Stimulated activated CD4-positive, alpha-beta T cell treated with anti-CD3 and anti-CD28 coated beads, Interleukin-12 subunit alpha, Interleukin-12 subunit beta, amount 100 ng/mL, for 48 hours (primary cell): ENCODE measurements at regions not wholly inside any gene's neighbourhood (a gene's known extent, or its start where the extent isn't known, plus 50 kb on each side); places are given as distances from the start of the nearest gene placed in this dataset.

Experiments
- DNase-seq, 3 donors: peaks; one replicate each; pipeline ENCODE4 v3.0.0-alpha.2; 2020; ENCODE audit warnings: low read depth in 2 of 3, low spot score in 1 of 3

- DNase-seq: no peak
Observed at GRCh38 chr2:226680719-226681118, 118.9 kb downstream of the IRS1 start.

DNA sequence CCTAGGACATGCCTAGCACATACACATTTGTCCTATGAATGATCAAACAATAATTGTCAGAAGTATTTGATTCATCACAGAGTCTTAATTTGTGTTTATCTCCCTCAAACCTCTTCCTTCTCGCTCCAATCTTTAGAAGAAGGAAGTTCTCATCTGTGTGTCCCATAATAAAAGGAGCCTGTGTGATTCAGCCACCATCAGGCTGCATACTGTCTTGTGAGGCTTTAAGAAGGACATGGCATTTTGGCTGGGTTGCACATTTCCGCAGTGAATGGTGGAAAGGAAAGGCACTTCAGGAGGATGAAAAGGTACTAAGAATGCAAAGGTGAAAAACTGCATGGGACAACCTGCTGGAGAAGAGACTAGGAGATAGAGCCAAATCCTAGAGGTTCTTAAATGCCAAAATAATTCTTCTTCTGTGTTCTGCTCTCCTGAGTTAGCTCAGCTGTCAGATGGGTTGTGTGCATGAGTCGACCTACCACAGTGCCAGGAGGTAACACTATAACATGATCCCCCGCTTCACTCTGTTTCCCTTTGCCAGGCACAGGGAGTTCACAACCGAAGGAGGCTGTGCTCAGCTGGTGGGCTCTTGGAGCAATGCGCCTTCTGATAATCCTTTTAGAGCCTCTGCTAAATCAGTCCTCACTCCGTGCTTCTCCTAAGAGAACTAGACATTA is 120.1 kb downstream of the IRS1 start:
- no peak for DNase-seq

DNA sequence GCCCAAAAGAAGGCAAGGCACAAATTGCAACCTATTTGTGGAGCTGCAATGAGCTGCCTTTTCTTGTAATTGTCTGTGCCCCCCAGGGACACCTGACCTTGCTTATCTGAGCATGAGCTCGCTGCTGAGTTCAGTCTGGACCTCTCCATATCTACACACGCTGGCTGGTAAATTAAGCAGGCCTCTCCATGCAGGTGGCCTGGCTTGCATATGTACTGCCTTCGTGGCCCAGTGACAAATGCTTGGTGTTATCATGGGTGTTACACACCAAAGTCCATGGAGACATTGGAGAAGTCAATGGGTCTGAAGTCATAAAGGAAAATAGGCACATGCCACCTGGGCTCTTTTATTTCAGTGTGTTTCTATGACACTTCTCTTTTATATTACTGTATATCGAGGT is 121.2 kb downstream of the IRS1 start:
- DNase-seq: no peak

GRCh38 chr2:226677080-226677479 is 122.5 kb downstream of the IRS1 start:
- no peak for DNase-seq

DNA sequence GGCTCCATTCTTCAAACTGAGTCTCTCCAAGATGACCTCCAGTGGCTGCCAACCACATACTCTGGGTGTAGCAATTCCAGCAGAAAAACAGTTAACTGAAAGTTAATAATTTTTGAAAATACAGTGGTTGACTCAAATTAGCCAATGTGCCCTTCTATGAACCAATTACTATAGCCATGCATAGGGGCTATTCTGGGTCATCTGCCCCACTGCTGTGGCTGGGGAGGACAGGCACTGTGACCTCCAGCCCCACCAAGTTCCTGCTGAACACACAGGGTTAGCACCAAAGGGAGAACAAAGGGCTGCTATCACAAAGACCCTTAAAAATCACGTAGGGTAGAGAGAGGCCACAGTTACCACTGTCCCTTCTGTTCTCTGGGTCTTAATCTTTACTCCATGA is 123.0 kb downstream of the IRS1 start:
- DNase-seq: no peak

DNA sequence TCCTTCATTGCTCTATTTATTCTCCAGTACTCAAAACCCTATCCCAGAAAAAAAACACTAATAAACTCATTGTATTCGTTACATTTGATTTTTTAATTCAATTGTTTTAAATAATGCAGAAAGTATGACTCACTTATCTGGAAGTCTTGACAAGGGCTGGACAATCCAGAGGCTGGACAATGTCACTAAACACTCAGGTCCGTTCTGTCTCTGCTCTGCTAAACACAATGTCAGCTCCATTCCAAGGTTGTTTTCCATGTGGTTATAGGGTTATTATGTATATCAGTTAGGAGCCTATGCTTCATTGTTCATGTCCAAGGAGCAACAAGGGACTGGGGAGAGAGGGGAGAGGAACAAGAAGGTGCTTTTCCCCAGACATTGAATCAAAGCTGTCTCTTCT is 125.5 kb downstream of the IRS1 start:
- no peak for DNase-seq

DNA sequence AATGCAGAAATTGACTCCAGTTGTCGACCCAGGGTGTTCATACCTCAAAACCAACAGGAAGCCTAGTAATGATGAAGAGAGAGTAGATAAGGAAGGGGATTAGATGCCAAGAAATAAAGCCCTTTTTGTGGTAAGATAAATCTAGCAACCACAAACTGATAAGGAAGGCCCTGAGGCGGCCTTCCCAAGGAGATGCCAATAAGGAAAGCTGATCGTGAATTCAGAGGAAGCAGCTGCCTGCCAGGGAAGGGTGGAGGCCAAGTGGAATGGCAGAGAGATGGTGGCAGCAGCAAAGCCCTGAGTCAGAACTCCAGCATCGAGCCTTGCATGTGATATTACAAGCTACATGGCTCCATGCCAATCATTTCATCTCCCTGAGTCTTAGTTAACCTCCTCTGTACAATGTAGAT is 126.3 kb downstream of the IRS1 start:
- no peak for DNase-seq

- DNase-seq: no peak
Observed at GRCh38 chr2:226671141-226671676, 128.4 kb downstream of the IRS1 start.

- DNase-seq: no peak
Observed at GRCh38 chr2:226669905-226670304, 129.7 kb downstream of the IRS1 start.

GRCh38 chr2:226669249-226669648 is 130.4 kb downstream of the IRS1 start:
- no peak for DNase-seq

GRCh38 chr2:226667736-226668135 is 131.9 kb downstream of the IRS1 start:
- DNase-seq: no peak

GRCh38 chr2:226665306-226665831 is 134.3 kb downstream of the IRS1 start:
- no peak for DNase-seq

DNA sequence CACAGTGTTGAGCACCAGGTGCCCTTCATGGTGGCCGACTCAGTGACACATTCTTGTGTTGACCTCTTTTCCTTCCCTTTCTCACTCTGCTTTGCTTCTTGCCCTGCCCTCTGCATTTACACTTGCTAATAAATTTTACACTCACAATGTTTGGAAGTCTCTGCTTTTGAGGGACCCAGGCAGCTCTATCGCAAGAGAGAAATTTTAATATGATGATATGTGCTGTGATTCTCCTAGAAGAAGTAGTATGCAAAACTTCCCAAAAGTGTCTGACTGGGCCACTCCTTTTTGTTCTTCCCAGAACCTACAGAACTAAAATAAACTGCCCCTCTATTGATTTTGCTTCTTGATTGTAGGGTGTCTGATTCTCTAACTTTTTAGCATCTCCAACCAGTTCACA is 135.0 kb downstream of the IRS1 start:
- no peak for DNase-seq

DNA sequence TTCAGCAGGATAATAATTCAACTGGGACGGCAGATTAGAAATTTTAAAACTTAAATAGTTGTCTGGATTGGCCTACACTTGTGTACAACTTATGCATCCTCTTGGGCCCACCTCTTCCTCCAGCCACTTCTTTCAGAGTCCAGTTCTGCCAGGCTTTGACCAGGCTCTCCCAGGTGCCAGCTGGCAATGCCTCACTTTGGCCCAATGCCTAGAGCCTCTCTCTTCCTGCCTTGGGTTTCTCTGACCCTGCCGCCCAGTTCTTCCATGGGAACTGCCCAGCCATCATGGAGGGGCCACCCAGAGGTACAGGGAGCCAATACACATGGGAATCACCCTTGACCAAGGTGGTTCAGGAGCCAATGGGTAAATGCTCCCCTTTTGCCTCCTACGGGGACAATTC is 135.5 kb downstream of the IRS1 start:
- DNase-seq: no peak

DNA sequence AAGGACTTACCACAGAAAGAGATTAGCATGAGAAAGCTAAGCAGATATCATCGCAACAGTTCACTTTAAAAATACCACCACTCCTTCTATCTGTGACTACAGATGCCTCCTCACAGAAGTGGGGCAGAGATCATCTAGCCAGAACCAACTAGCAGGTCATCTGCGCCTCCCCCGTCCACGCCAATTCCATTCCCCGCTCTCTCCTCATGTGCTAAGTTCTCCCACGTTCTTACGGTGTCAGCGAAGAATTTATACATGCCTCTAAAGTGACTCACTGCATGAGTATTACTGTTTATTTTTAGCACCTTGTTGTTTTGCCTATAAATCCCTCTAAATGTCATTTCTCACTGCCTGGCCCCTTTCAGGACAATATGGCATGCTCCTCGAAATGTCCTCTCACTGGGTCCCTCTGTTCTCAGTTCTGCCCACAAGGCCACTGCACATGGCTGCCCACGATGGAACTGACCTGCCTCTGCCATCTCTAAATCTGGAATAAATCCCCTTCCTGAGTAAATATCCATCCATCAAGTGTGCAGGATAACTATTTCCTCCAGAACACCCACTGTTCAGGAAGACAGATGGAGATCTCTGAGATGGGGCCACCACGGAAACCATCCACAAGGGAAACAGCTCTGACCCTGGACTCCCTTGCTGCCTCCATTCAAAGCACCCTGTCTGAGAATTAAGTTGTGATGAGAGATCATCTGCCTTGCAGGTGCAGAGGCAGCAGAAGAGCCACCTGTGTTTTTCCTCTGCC is 137.7 kb downstream of the IRS1 start:
- no peak for DNase-seq

DNA sequence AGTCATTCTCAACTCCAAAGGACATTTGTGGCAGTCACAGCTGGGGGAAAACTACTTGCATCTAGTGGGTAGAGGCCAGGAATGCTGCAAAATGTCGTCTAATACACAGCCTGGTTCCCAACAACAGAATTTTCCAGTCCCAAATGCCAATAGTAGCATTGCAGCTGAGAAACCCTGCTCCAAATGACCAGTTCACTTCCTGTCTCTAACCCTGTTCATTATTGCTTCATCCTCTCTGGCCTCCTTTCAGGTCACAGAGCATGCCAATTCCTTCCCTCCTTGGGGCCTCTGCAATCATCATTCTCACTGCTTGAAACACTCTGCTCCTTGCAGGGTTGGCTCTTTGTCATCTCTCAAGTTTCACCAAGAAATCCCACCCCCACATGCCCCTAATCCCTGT is 139.1 kb downstream of the IRS1 start:
- DNase-seq: no peak

GRCh38 chr2:226660124-226660523 is 139.5 kb downstream of the IRS1 start:
- no peak for DNase-seq

- no peak for DNase-seq
Observed at GRCh38 chr2:226659410-226659809, 140.2 kb downstream of the IRS1 start.

DNA sequence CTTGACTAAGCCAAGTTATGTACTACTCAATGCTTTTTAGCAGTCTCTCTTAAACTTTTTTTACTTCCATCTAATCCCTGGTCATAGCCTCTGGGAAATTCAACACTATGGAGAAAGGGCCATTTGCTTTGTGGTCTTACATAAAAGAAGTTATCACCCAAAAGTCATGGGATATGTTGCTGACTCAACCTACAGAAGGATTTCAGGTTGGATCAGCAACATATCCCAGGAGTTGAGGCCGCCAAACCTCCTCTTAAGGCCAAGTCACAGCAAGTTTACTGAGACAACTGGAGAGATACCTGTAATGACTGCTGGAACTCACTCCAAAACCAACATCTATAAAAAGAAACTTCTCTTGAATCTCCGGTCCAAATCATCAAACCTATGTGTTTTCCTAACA is 141.1 kb downstream of the IRS1 start:
- DNase-seq: no peak

GRCh38 chr2:226657340-226658053 is 142.1 kb downstream of the IRS1 start:
- no peak for DNase-seq

- DNase-seq: no peak
Observed at GRCh38 chr2:226656367-226656766, 143.3 kb downstream of the IRS1 start.

DNA sequence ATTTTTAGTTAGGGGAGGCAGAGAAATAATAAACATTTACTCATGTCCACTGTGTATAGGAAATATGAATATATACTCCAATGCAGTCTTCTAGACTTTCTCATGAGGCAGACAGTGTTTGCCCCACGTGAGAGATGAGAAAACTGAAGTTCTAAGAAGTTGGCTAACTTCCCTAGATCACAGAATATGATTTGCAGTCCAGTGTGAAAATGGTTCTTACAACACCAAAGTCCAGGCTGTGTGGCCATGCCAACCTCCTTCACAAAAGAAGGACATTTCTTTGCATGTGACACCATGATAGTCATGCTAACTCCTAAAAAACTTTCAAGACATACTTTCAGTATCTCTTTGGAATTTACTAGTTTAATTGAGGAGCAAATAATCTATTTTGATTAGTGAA is 143.7 kb downstream of the IRS1 start:
- DNase-seq: no peak
